Testis (tissue), 2 donors: ENCODE measurements at regions not wholly inside any gene's neighbourhood (a gene's known extent, or its start where the extent isn't known, plus 50 kb on each side); places are given as distances from the start of the nearest gene placed in this dataset.

ENCODE experiments used
- DNase-seq: peaks from one replicate; pipeline ENCODE4 v3.0.0-alpha.2; 2019
- H3K27ac ChIP-seq, 2 donors: fragments of 200-600 bp; sonication (generic); one replicate each; pipeline ENCODE4 v1.5.1; 2019
- H3K27me3 ChIP-seq: fragments of 200-600 bp; sonication (generic); one replicate; pipeline ENCODE4 v1.5.1; 2019
- H3K36me3 ChIP-seq: fragments of 200-600 bp; sonication (generic); one replicate; pipeline ENCODE4 v1.5.1; 2017; ENCODE audit warnings: low read depth; ENCODE audit errors: missing control alignments
- H3K4me1 ChIP-seq: fragments of 200-600 bp; sonication (generic); one replicate; pipeline ENCODE4 v1.5.1; 2019
- H3K4me3 ChIP-seq, 2 donors: fragments of 200-600 bp; sonication (generic); one replicate each; pipeline ENCODE4 v1.5.1; 2017 to 2019
- H3K9me3 ChIP-seq: fragments of 200-600 bp; sonication (generic); one replicate; pipeline ENCODE4 v1.5.1; 2017
- POLR2A ChIP-seq: fragments of 450-650 bp; IDR thresholded peaks from one replicate; pipeline ENCODE4 v1.6.1; 2017; ENCODE audit warnings: antibody characterized with exemption, mild to moderate bottlenecking, moderate library complexity
- WGBS, 2 donors: methylation state at CpG; one replicate each; pipeline ENCODE4 v1.1.5; 2018; 5-methylcytosine and 5-hydroxymethylcytosine counted together
- intact Hi-C: fragments of 100-400 bp; cut with DNase I; formaldehyde crosslinking; loops from one replicate; pipeline ENCODE4 v1.15.1; 2023; ENCODE audit warnings: low total_unique reads
- TF ChIP-seq, protein P1 (sequence below), 3 experiments: fragments of 450-650 bp in 2 of 3; fragments of 200-600 bp in 1 of 3; sonication (generic) in 1 of 3; IDR thresholded peaks; one replicate each; pipeline ENCODE4 v1.5.1; 2016 to 2019; ENCODE audit warnings: antibody characterized with exemption in 3 of 3, mild to moderate bottlenecking in 2 of 3, moderate library complexity in 1 of 3

DNA sequence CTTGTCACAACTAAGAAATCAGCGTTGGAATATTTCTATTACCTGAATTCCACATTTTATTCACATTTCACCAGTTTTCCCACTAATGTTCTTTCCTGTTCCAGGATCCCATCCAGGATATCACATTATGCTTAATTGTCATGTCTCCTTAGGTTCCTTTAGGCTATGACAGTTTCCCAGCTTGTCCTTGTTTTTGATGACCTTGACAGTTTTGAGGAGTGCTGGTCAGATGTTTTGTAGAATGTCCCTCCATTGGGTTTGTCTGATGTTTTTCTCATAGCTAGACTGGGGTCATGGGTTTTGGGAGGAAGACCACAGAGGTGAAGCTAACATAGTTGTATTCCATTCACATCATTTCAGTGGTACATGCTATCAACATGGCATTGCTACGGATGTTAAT lies 80.8 kb upstream of the HEPHL1 start:
- Histone ChIP-seq H3K9me3 (no peaks in the 10 kb centered on the region), H3K4me3 (no peak overlapping the region), H3K36me3 (no peaks in the 10 kb centered on the region), H3K4me1 (no peaks in the 10 kb centered on the region), H3K27me3 (no peaks in the 10 kb centered on the region), H3K27ac (no peak overlapping the region)
- intact Hi-C loops, result no loop called here
- WGBS, 2 donors, result 93 to 96% methylated on average over 2 of the region's 2 CpGs
- no peak for DNase-seq
- TF ChIP-seq, protein P1, sequence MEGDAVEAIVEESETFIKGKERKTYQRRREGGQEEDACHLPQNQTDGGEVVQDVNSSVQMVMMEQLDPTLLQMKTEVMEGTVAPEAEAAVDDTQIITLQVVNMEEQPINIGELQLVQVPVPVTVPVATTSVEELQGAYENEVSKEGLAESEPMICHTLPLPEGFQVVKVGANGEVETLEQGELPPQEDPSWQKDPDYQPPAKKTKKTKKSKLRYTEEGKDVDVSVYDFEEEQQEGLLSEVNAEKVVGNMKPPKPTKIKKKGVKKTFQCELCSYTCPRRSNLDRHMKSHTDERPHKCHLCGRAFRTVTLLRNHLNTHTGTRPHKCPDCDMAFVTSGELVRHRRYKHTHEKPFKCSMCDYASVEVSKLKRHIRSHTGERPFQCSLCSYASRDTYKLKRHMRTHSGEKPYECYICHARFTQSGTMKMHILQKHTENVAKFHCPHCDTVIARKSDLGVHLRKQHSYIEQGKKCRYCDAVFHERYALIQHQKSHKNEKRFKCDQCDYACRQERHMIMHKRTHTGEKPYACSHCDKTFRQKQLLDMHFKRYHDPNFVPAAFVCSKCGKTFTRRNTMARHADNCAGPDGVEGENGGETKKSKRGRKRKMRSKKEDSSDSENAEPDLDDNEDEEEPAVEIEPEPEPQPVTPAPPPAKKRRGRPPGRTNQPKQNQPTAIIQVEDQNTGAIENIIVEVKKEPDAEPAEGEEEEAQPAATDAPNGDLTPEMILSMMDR (IDR thresholded peaks at IDR 0.05), result no peak
- TF ChIP-seq POLR2A, result no peak

DNA sequence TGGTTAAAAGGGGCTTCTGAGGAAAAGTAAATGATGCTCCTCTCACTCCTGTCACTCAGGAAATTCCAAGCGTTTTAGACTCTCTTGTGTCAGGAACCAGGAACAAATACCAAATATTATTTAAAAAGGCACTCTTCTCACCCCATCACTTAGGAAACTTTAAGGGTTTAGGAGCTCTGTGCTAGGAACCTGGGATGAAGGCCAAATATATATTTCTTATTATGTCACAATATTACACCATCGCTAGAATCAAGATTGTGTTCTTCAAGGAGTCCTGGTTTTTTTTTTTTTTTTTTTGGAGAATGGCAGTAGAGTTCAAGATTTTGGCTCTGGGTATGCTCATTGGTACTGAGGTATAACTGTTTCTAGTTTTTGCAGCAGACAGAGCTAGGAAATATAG lies 79.0 kb upstream of the HEPHL1 start:
- no peak overlapping the region for H3K27ac ChIP-seq
- no peaks in the 10 kb centered on the region for H3K9me3 ChIP-seq
- TF ChIP-seq POLR2A, result no peak
- TF ChIP-seq, protein P1 (IDR thresholded peaks at IDR 0.05), result no peak
- no peaks in the 10 kb centered on the region for H3K36me3 ChIP-seq
- no peaks in the 10 kb centered on the region for H3K27me3 ChIP-seq
- WGBS, 2 donors, result 37 to 47% methylated on average over 2 of the region's 2 CpGs
- no peaks in the 10 kb centered on the region for H3K4me1 ChIP-seq
- intact Hi-C loops, result no loop called here
- H3K4me3 ChIP-seq, result no peak overlapping the region
- DNase-seq, result no peak

DNA sequence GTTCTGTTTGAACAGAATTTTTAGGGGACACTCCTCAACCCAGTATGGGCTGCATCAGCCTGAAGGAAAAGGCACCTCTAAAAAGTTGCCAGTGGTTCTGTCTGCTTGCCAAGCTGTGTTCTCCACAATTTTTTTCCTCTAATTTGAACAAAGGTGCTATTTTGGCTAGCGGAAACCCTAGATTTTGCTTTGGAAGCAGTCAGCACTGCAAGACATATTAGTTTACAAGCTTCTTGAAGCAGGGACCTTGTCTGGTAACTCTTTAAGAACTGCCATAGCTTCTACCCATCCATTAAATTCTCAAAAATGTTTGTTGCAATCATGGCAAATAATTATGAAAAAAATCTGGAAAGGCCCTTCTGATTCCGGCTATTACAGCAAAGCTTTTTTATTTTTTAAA lies 75.6 kb upstream of the HEPHL1 start:
- intact Hi-C loops, result no loop called here
- no peak overlapping the region for H3K27ac ChIP-seq
- WGBS, 2 donors, result 66 to 71% methylated on average over 2 of the region's 2 CpGs
- no peaks in the 10 kb centered on the region for H3K36me3 ChIP-seq
- no peak overlapping the region for H3K4me3 ChIP-seq
- H3K27me3 ChIP-seq, result no peaks in the 10 kb centered on the region
- no peak for TF ChIP-seq POLR2A
- TF ChIP-seq, protein P1 (IDR thresholded peaks at IDR 0.05), result no peak
- DNase-seq, result no peak
- no peaks in the 10 kb centered on the region for H3K4me1 ChIP-seq
- H3K9me3 ChIP-seq, result no peaks in the 10 kb centered on the region

DNA sequence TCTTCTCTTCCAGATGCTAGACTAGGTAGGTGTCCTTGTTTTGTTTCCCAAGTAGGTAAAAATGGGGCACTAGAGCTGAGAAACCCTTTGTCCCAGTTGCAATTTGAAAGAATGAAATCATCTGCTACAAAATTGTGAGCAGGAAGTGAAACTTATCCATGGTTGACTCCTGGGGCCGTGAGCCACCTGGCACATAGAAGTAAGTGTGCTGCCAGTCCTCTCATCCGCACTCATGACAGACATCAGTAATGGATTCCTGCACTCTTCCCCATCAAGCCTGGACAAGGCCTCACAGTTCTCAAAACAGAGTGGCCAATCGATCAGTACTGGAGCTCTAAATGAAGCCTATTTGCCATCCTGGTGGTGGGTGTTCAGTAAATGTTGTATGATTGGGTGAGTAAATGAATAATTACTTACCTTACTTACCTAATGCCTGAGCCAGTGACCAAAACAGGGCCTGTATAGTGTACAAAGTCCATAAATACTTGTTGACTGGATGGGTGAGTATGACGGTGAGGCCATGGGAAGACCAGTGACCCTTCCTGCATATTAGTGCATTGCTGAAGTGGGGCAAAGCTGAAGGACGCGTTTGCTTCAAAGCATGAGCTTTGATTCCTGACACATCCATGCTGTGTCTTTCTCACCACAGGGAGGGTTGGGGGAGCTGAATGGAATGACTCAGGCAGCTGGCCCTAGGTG lies 68.9 kb upstream of the HEPHL1 start:
- H3K4me3 ChIP-seq, result no peak overlapping the region
- 76 to 81% methylated on average over 6 of the region's 6 CpGs for WGBS, 2 donors
- no peaks in the 10 kb centered on the region for H3K9me3 ChIP-seq
- H3K27ac ChIP-seq, result no peak overlapping the region
- no peak for DNase-seq
- no peaks in the 10 kb centered on the region for H3K4me1 ChIP-seq
- no peak for TF ChIP-seq POLR2A
- TF ChIP-seq, protein P1 (IDR thresholded peaks at IDR 0.05), result no peak
- no peaks in the 10 kb centered on the region for H3K27me3 ChIP-seq
- intact Hi-C loops, result no loop called here
- H3K36me3 ChIP-seq, result no peaks in the 10 kb centered on the region

DNA sequence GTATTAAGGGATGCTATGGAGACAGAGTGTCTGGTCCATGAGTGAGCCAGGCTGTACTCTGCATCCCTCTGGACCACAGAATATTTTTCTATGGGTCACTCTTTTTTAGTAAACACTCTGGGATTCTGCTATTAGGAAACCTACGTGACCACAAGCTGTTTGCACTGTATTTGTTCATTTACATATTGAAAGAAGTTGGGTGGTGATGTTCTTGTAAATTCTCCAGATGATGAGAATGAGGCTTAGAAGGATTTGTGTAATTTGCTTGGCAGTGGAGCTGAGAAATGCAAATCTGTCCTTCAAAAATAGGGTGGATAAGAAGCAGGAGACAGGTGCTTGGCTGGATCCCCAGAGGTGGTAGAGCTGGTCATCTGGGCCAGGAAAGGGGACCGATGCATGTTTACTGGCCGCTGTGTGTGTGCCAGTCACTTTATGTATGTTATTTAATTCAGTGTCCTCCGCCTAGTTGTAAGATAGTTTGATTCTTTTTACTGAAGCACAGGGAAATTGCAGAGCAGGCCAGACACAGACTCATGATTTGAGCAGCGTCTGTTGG lies 63.7 kb upstream of the HEPHL1 start:
- intact Hi-C loops, result no loop called here
- Histone ChIP-seq H3K36me3 (no peaks in the 10 kb centered on the region), H3K27ac (no peak overlapping the region), H3K4me3 (no peak overlapping the region), H3K27me3 (no peaks in the 10 kb centered on the region), H3K9me3 (no peaks in the 10 kb centered on the region), H3K4me1 (no peaks in the 10 kb centered on the region)
- no peak for TF ChIP-seq POLR2A
- TF ChIP-seq, protein P1 (IDR thresholded peaks at IDR 0.05), result no peak
- no peak for DNase-seq
- WGBS, 2 donors, result 51 to 59% methylated on average over 5 of the region's 5 CpGs
